ENCODE measurements at regions not wholly inside any gene's neighbourhood (a gene's known extent, or its start where the extent isn't known, plus 50 kb on each side); places are given as distances from the start of the nearest gene placed in this dataset.
"Not testable (repeated sequence)": the region's sequence is repeated elsewhere in the genome, so short reads cannot be mapped to it uniquely, and the experiment has no call there.

DNA sequence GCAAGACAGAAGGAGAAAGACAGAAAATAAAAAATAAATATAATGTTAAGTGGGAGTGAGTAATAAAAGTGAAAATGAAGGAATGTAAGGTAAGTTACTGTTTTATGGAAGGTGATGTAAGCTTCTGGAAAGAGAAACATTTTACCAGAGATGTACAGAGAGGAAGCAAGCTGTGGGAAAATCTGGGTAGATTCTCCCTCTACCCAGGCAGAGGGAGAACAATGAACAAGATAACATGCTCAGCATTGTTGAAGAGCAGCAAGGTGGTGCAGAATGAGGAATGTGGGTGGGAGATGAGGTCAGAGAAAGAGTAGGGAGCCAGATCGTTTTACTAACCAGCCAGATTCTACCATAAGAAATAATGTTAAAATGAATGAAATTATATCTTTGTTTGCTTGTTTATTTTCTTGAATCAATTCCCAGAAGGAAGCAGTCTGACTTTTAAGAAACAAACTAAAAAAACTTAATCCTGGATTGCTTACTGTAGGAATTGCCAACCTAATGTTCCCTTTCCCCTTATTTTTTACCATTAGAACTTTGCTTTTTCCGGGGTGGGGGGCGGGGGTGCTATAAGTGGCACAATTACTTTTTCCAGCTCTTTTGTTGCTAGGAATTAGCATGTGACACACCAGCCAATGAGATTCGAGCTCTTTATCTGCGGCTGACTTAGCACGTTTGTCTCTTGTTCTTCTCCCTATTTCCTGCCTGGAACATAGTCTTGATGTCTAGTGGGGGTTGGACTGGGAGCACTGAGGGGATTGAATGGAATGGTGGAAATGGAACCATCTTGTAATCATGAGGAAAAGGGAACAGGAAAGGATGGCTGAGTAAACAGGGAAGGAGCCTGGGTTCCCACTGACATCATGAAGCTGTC is 356.7 kb downstream of the TMEM167A start:
- TF ChIP-seq, protein P1, sequence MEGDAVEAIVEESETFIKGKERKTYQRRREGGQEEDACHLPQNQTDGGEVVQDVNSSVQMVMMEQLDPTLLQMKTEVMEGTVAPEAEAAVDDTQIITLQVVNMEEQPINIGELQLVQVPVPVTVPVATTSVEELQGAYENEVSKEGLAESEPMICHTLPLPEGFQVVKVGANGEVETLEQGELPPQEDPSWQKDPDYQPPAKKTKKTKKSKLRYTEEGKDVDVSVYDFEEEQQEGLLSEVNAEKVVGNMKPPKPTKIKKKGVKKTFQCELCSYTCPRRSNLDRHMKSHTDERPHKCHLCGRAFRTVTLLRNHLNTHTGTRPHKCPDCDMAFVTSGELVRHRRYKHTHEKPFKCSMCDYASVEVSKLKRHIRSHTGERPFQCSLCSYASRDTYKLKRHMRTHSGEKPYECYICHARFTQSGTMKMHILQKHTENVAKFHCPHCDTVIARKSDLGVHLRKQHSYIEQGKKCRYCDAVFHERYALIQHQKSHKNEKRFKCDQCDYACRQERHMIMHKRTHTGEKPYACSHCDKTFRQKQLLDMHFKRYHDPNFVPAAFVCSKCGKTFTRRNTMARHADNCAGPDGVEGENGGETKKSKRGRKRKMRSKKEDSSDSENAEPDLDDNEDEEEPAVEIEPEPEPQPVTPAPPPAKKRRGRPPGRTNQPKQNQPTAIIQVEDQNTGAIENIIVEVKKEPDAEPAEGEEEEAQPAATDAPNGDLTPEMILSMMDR (IDR thresholded peaks at IDR 0.05; ENCODE audit: low read depth, low read length) = no peak
- no peak for DNase-seq (ENCODE audit: low read depth in 1 of 2, low spot score in 1 of 2)
- Histone ChIP-seq H3K9me3 (ENCODE audit: low read depth) (no peaks in the 10 kb centered on the region), H3K4me1 (ENCODE audit: low read depth) (peaks cover 4% of the 10 kb centered on the region), H3K36me3 (no peaks in the 10 kb centered on the region), H3K27ac (no peak overlapping the region), H3K27me3 (no peaks in the 10 kb centered on the region), H3K4me3 (no peak overlapping the region)

DNA sequence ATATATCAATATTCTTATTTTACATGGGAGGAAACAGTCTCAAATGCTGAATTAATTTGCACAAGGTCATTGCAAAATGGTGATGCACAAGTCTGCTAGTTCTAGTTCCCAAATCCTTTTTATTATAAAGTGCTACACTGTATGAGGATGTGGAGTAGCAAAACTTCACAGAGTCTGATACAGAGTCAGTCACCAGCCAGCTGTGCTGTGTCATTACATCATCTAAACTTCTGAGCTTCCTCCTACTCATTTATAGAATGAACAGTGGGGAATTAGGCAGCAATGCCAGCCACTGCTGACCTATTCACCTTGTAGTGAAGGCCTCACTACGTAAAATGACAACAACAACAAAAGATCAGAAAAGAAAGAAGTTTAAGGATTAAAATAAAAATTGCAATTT is 357.8 kb downstream of the TMEM167A start:
- Histone ChIP-seq H3K27ac (no peak overlapping the region), H3K27me3 (no peaks in the 10 kb centered on the region), H3K4me1 (ENCODE audit: low read depth) (peaks cover 4% of the 10 kb centered on the region), H3K4me3 (no peak overlapping the region), H3K9me3 (ENCODE audit: low read depth) (no peaks in the 10 kb centered on the region), H3K36me3 (no peaks in the 10 kb centered on the region)
- peak in 1 of 2 donors; percentile 68 for DNase-seq (ENCODE audit: low read depth in 1 of 2, low spot score in 1 of 2)
- TF ChIP-seq, protein P1 (IDR thresholded peaks at IDR 0.05; ENCODE audit: low read depth, low read length) = no peak

- Histone ChIP-seq H3K4me1 (ENCODE audit: low read depth) (peaks cover 4% of the 10 kb centered on the region), H3K36me3 (no peaks in the 10 kb centered on the region), H3K27me3 (no peaks in the 10 kb centered on the region), H3K4me3 (no peak overlapping the region), H3K27ac (no peak overlapping the region), H3K9me3 (ENCODE audit: low read depth) (no peaks in the 10 kb centered on the region)
- DNase-seq (ENCODE audit: low read depth in 1 of 2, low spot score in 1 of 2) = no peak
- TF ChIP-seq, protein P1 (IDR thresholded peaks at IDR 0.05; ENCODE audit: low read depth, low read length) = no peak
Observed at GRCh38 chr5:82717738-82718137, 359.5 kb downstream of the TMEM167A start.

GRCh38 chr5:82714732-82715131 is 362.5 kb downstream of the TMEM167A start:
- not testable (repeated sequence) for H3K27ac ChIP-seq; H3K36me3 ChIP-seq; DNase-seq (ENCODE audit: low read depth in 1 of 2, low spot score in 1 of 2); H3K4me3 ChIP-seq; H3K9me3 ChIP-seq (ENCODE audit: low read depth); H3K4me1 ChIP-seq (ENCODE audit: low read depth); H3K27me3 ChIP-seq

DNA sequence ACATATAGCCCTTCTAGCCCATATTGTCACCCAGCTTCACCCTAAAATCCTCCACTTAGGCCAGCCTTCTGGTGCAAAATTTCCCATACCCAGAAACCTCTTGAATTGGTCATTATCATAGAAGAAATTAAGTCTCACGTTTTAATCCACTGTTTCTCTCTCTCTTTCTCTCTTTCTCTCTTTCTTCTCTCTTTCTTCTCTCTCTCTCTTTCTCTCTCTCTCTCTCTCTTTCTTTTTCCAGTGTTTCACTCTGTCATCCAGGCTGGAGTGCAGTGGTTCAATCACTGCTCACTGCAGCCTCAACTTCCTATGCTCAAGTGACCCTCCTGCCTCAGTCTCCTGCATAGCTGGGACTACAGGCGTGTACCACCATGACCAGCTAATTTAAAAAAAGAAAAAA is 363.4 kb downstream of the TMEM167A start:
- DNase-seq (ENCODE audit: low read depth in 1 of 2, low spot score in 1 of 2) = no peak
- H3K4me3 ChIP-seq = no peak overlapping the region
- no peaks in the 10 kb centered on the region for H3K36me3 ChIP-seq
- H3K4me1 ChIP-seq (ENCODE audit: low read depth) = no peaks in the 10 kb centered on the region
- H3K27ac ChIP-seq = no peak overlapping the region
- TF ChIP-seq, protein P1 (IDR thresholded peaks at IDR 0.05; ENCODE audit: low read depth, low read length) = no peak
- no peaks in the 10 kb centered on the region for H3K27me3 ChIP-seq
- no peaks in the 10 kb centered on the region for H3K9me3 ChIP-seq (ENCODE audit: low read depth)

- Histone ChIP-seq H3K27me3 (no peaks in the 10 kb centered on the region), H3K9me3 (ENCODE audit: low read depth) (no peaks in the 10 kb centered on the region), H3K4me1 (ENCODE audit: low read depth) (no peaks in the 10 kb centered on the region), H3K27ac (no peak overlapping the region), H3K36me3 (no peaks in the 10 kb centered on the region), H3K4me3 (no peak overlapping the region)
- TF ChIP-seq, protein P1 (IDR thresholded peaks at IDR 0.05; ENCODE audit: low read depth, low read length) = no peak
- DNase-seq (ENCODE audit: low read depth in 1 of 2, low spot score in 1 of 2) = no peak
Observed at GRCh38 chr5:82707741-82708140, 369.5 kb downstream of the TMEM167A start.

Measured in cardiac muscle cell (in vitro differentiated cells and primary cell).